ENCODE measurements at regions not wholly inside any gene's neighbourhood (a gene's known extent, or its start where the extent isn't known, plus 50 kb on each side); places are given as distances from the start of the nearest gene placed in this dataset.

DNA sequence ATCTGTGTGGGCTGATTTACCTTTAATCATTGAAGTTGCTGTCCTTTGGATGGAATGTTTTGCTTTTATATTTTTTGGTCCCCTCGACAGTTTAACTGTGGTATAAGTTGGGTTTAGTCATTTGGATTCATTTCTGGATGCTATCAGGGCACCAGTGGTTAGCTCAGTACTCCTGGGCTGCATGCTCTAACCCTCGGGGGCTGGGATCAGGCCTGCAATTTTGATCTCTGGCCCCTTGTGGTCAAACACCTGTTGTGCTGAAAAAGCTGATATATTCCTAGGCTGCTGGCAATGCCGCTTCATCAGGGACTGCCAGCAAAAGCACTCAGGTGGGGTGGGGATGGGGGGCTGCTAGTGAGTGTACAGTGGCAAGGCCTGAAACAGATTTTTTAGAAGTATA lies 440.4 kb upstream of the RIOK2 start:
- TF ChIP-seq EZH2phosphoT487 (IDR thresholded peaks at IDR 0.05; ENCODE audit: insufficient read depth, low read depth) (no peak), EZH2 (IDR thresholded peaks at IDR 0.05; ENCODE audit: insufficient read depth, poor library complexity, severe bottlenecking) (no peak)

All from GM23248 (cell line).